ENCODE measurements at regions not wholly inside any gene's neighbourhood (a gene's known extent, or its start where the extent isn't known, plus 50 kb on each side); places are given as distances from the start of the nearest gene placed in this dataset.

- TF ChIP-seq POLR2AphosphoS5 (IDR thresholded peaks at IDR 0.05; ENCODE audit: low read depth, low read length) (no peak), TAF1 (IDR thresholded peaks at IDR 0.05; ENCODE audit: borderline replicate concordance, low read depth, low read length) (no peak), POLR2A (IDR thresholded peaks at IDR 0.05; ENCODE audit: low read depth, low read length) (no peak)
Observed at GRCh38 chr9:87201351-87201751, 254.0 kb upstream of the GAS1 start.

All from GM12892 (cell line).